SJCRH30 (cell line): ENCODE measurements at regions not wholly inside any gene's neighbourhood (a gene's known extent, or its start where the extent isn't known, plus 50 kb on each side); places are given as distances from the start of the nearest gene placed in this dataset.

Experiments used
- DNase-seq, 2 experiments: peaks; one replicate each; pipeline ENCODE4 v3.0.0-alpha.2; 2015 to 2020
- H3K27ac ChIP-seq: fragments of 250-450 bp; sonication (Bioruptor Pico); 2 replicates; pipeline ENCODE4 v1.5.1; 2020; ENCODE audit warnings: mild to moderate bottlenecking, moderate library complexity
- H3K27me3 ChIP-seq: fragments of 250-450 bp; sonication (Bioruptor Pico); 2 replicates; pipeline ENCODE4 v1.5.1; 2020; ENCODE audit warnings: mild to moderate bottlenecking, moderate library complexity
- H3K36me3 ChIP-seq: fragments of 250-450 bp; sonication (Bioruptor Pico); 2 replicates; pipeline ENCODE4 v1.5.1; 2020; ENCODE audit warnings: mild to moderate bottlenecking, moderate library complexity
- H3K4me1 ChIP-seq: fragments of 250-450 bp; sonication (Bioruptor Pico); 2 replicates; pipeline ENCODE4 v1.5.1; 2020; ENCODE audit warnings: mild to moderate bottlenecking, moderate library complexity
- H3K4me3 ChIP-seq: fragments of 250-450 bp; sonication (Bioruptor Pico); 2 replicates; pipeline ENCODE4 v1.5.1; 2020; ENCODE audit warnings: mild to moderate bottlenecking, moderate library complexity
- H3K9me3 ChIP-seq: fragments of 250-450 bp; sonication (Bioruptor Pico); replicated peaks from 2 replicates; pipeline ENCODE4 v1.5.1; 2020; ENCODE audit warnings: mild to moderate bottlenecking, moderate library complexity

DNA sequence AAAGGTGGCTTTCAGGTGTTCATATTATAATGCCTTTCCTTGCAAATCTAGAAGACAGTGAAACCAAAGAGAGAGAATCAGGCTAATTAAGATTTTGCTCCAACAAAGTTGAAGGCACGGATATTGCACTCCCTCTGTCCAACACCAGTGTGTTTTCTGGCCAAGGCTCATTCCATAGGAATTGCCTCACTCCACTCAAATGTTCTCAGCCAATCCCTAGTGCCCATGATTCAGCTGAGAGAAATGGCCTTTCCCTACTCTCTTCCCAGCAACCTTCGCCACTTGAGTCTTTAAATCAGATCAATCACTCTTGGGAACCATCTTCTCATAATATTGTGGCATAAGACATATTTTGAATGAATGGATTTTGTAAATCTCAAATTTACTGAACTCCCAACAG, 768.2 kb upstream of the ACVR2A start:
- peaks cover under 1% of the 10 kb centered on the region for H3K4me1 ChIP-seq
- no peaks in the 10 kb centered on the region for H3K9me3 ChIP-seq
- no peak for DNase-seq
- no peaks in the 10 kb centered on the region for H3K27me3 ChIP-seq
- no peaks in the 10 kb centered on the region for H3K36me3 ChIP-seq
- H3K27ac ChIP-seq: no peak overlapping the region
- H3K4me3 ChIP-seq: no peak overlapping the region

DNA sequence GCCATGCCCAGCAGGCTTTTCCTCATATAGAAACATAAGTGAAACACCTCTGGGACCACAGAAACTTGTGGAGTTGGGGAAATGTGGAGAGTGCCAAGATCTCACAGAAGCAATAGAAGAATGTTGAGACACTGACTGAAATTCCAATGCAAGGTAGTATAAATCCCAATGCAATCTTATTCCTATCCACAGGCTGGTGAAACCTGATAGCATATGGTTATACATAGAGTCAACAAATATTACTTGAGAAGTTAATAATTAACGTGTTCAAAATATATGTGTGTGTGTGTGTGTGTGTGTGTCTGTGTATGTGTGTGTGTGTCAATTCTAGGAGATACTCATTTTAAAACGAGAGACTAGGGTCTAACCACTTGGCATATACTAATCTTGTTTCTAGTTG, 776.8 kb upstream of the ACVR2A start:
- Histone ChIP-seq H3K36me3 (no peaks in the 10 kb centered on the region), H3K9me3 (peaks cover 3% of the 10 kb centered on the region; the same call in 1 of the 2 replicates), H3K27ac (no peak overlapping the region), H3K4me3 (no peak overlapping the region), H3K27me3 (no peaks in the 10 kb centered on the region), H3K4me1 (no peaks in the 10 kb centered on the region)
- no peak for DNase-seq

DNA sequence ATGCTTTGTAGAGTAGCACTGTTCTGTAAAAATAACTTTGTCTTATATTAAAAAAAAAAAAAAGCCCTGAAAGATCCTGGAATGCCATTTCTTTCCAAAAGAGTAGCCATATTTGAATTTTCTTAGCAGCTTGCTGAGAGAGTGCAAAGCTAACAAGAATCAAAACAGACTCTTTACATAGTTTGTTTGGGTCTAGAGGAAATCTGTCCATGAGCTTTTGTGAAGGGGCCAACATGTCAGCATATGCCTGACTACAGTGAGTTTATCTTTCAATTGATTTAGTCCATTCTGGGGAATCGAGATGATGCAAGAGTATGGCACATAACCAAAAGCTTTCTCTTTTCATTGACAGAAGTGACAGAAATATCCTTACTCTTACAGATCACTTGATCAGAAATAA, 777.7 kb upstream of the ACVR2A start:
- Histone ChIP-seq H3K36me3 (no peaks in the 10 kb centered on the region), H3K9me3 (peaks cover 3% of the 10 kb centered on the region; the same call in 1 of the 2 replicates), H3K27ac (no peak overlapping the region), H3K4me3 (no peak overlapping the region), H3K27me3 (no peaks in the 10 kb centered on the region), H3K4me1 (no peaks in the 10 kb centered on the region)
- DNase-seq: no peak

DNA sequence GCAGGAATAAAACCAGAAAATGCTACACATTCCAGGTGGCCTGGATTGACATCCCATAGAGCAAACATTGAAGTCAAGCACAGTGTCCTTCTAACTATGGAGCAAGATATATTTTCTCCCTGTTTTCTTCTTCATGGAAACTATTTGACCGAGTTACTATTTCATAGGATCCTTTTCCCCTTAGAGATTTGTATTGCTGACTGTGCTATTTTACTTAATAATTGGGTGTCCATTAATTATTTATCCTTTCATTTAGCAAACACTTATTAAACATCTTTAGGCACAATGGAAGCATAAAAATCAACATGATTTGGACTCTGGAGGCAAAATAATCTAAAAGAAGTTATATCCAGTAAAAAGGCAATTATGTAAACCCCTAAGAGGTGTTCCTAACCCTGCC, 782.8 kb upstream of the ACVR2A start:
- H3K27ac ChIP-seq: no peak overlapping the region
- DNase-seq: no peak
- H3K27me3 ChIP-seq: no peaks in the 10 kb centered on the region
- no peaks in the 10 kb centered on the region; the same call in 1 of the 2 replicates for H3K9me3 ChIP-seq
- H3K4me1 ChIP-seq: no peaks in the 10 kb centered on the region
- no peak overlapping the region for H3K4me3 ChIP-seq
- no peaks in the 10 kb centered on the region for H3K36me3 ChIP-seq

DNA sequence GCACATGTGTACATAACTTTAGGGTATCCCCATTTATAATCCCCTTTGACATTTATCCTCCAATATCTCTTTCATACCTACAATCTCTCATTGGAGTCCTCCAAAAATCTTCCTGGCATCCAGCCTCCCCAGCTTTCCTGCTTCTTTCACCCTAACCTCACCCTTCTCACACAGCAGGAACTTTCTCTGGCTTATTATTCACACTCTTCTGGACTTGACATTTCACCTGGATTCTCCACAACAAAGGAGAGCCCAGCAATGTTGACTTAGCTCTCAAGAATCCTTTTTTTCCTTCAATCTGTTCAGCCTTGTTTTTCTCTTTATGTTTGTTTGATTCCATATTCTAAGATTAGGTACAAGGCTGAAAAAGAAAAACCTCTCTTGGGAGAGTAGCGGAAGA, 783.6 kb upstream of the ACVR2A start:
- Histone ChIP-seq H3K36me3 (no peaks in the 10 kb centered on the region), H3K9me3 (no peaks in the 10 kb centered on the region; the same call in 1 of the 2 replicates), H3K4me1 (no peaks in the 10 kb centered on the region), H3K27me3 (no peaks in the 10 kb centered on the region), H3K27ac (no peak overlapping the region), H3K4me3 (no peak overlapping the region)
- no peak for DNase-seq

DNA sequence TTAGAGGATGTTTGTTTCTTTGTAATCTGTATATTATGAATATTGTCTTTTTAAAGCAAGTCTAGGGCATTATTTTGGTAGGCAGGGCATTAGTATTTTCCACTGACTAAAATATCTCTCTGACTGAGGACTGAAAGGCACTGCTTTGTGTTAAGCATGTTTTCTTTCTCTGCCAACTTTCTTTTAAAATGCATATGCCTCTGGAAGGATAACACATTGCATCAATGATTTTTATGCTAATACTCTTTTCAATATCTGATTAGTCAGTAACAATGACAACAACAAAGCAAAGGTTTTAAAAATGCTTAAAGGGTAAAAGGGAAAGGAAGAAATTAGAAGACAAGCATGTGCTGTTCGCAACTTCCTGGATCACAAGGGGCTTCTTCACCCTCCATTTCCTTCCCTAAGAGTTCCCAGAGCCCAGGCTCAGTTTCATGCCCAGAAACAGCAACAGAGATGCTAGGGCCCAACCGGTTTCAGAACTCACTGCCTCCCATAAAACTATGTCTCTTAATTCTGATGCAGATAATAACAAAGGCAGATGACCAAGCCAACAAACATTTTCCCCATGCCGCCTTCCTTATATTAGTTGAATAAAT, 786.8 kb upstream of the ACVR2A start:
- H3K4me1 ChIP-seq: no peaks in the 10 kb centered on the region
- no peaks in the 10 kb centered on the region for H3K36me3 ChIP-seq
- DNase-seq: no peak
- H3K27me3 ChIP-seq: no peaks in the 10 kb centered on the region
- no peaks in the 10 kb centered on the region for H3K9me3 ChIP-seq
- H3K27ac ChIP-seq: no peak overlapping the region
- H3K4me3 ChIP-seq: no peak overlapping the region

DNA sequence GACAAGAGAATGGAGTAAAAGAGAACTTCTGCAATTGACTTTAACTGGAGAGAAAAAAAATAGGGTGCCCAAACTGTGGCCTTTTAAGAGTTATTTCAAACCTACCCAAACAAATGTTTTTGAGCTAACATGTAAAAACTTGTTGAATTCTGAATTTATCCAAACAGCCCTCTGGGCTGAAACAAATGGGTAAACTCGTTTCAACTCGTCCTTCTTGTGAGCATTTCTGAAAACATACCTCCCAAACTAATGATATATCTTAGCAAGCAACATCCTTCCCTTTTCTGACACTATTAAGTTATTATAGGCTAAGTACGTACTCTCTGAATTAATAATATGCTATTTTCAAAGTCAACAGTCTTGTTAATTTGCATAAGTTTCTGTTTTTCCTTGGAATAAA, 793.0 kb upstream of the ACVR2A start:
- H3K36me3 ChIP-seq: no peaks in the 10 kb centered on the region
- H3K4me3 ChIP-seq: no peak overlapping the region
- no peak overlapping the region for H3K27ac ChIP-seq
- no peaks in the 10 kb centered on the region for H3K27me3 ChIP-seq
- no peaks in the 10 kb centered on the region for H3K9me3 ChIP-seq
- H3K4me1 ChIP-seq: no peaks in the 10 kb centered on the region
- no peak for DNase-seq

DNA sequence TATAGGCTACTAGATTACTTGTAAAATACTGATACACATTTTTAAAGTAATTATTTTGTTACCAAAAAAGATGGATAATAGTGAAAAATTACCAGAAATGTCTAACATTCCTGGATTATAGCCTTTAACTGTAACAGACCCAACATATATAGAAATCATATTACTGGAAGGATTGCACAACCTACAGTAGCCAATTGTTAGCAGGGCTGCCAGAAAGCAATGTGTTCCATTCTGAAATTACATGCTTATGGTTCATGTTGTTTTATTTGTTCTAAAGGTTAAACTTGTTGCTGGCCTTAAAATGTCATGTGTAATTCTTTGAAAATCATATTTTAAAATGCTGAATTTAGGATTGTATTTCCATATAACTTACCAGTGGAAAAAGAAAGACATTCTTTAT, 793.6 kb upstream of the ACVR2A start:
- DNase-seq: no peak
- no peaks in the 10 kb centered on the region for H3K9me3 ChIP-seq
- H3K4me3 ChIP-seq: no peak overlapping the region
- no peaks in the 10 kb centered on the region for H3K4me1 ChIP-seq
- no peaks in the 10 kb centered on the region for H3K27me3 ChIP-seq
- H3K36me3 ChIP-seq: no peaks in the 10 kb centered on the region
- no peak overlapping the region for H3K27ac ChIP-seq

DNA sequence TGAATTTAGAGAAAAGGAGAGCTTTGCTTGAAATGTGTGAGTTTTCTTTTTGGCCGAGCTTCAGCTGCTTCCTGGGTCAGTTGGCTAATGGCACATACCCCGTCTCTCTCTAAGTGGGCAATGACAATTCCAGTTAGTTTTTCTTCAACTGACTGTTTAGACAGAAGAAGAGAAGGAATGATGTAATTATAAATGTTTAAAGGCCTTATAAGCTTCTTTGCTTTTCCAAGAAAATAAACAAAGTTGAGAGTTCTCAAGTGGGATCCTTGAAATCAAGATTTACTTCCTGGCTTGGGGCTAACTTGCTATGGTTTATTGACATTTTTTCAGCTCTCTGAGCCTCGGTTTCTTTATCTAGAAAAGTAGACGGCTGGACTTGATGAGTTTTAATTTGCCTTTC, 794.9 kb upstream of the ACVR2A start:
- Histone ChIP-seq H3K4me1 (no peaks in the 10 kb centered on the region), H3K27me3 (no peaks in the 10 kb centered on the region), H3K36me3 (no peaks in the 10 kb centered on the region), H3K27ac (no peak overlapping the region), H3K4me3 (no peak overlapping the region), H3K9me3 (no peaks in the 10 kb centered on the region)
- DNase-seq: no peak

DNA sequence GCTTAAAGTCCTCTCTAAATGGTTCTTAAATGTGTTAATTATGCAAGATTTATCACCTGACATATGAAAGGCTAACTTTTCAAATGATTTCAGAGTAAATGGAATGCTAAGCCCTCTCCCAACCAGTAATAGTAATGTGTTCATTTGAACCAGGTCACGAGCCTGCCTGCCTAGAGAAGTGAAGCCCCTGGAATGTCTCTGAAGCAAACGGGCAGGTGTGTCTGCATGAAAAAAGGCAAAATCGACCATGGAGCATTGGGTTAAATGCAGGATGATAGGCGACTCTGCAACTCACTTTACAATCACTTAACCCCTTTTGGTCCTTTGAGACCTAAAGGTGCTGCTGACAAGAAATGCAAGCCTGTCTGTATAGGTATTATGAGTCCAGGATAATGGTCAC, 798.4 kb upstream of the ACVR2A start:
- no peak for DNase-seq
- no peak overlapping the region for H3K4me3 ChIP-seq
- H3K4me1 ChIP-seq: peaks cover 11% of the 10 kb centered on the region
- H3K36me3 ChIP-seq: no peaks in the 10 kb centered on the region
- no peak overlapping the region for H3K27ac ChIP-seq
- no peaks in the 10 kb centered on the region for H3K9me3 ChIP-seq
- H3K27me3 ChIP-seq: no peaks in the 10 kb centered on the region

DNA sequence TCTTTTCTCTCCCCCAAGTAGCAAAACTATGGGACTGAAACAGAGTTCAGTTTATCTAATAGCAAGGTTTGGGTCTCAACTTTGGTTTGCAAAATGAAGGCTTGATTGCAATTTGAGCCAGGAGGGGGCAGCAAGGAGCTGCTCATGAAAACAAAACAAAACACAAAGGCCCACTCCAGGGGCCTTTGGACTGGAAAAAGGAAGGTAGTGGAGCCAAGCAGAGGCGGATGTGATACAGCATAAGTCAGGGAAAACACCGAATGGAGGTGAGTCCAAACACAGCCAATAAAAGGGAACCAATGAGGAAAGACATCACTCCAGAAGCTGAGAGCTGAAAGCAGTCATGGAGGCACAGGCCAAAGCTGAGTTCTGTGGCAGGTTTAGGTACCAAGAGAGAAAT, 799.7 kb upstream of the ACVR2A start:
- no peaks in the 10 kb centered on the region for H3K36me3 ChIP-seq
- no peaks in the 10 kb centered on the region for H3K9me3 ChIP-seq
- peak; percentile 43 to 70 for DNase-seq
- H3K27ac ChIP-seq: no peak overlapping the region
- peaks cover 12% of the 10 kb centered on the region for H3K4me1 ChIP-seq
- no peak overlapping the region for H3K4me3 ChIP-seq
- H3K27me3 ChIP-seq: no peaks in the 10 kb centered on the region

DNA sequence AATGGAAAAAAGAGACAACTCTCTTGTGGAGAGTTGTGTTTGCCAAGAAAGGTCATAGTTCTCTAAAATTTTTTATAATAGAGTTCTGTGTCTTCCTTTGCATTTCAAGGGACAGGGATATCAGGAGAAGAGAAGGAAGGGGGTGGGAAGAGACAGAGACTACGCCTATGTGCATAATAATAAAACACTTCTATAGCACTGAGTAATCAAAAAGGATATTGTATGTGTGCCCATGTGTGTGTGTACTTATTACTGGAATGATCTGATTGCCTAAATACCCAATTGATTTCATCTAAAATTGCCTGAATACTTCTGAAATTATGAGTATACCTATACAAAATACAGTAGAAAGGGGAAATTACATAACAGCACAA, 803.7 kb upstream of the ACVR2A start:
- Histone ChIP-seq H3K36me3 (no peaks in the 10 kb centered on the region), H3K27ac (no peak overlapping the region), H3K4me3 (no peak overlapping the region), H3K27me3 (no peaks in the 10 kb centered on the region), H3K4me1 (peaks cover 14% of the 10 kb centered on the region), H3K9me3 (no peaks in the 10 kb centered on the region)
- DNase-seq: no peak

DNA sequence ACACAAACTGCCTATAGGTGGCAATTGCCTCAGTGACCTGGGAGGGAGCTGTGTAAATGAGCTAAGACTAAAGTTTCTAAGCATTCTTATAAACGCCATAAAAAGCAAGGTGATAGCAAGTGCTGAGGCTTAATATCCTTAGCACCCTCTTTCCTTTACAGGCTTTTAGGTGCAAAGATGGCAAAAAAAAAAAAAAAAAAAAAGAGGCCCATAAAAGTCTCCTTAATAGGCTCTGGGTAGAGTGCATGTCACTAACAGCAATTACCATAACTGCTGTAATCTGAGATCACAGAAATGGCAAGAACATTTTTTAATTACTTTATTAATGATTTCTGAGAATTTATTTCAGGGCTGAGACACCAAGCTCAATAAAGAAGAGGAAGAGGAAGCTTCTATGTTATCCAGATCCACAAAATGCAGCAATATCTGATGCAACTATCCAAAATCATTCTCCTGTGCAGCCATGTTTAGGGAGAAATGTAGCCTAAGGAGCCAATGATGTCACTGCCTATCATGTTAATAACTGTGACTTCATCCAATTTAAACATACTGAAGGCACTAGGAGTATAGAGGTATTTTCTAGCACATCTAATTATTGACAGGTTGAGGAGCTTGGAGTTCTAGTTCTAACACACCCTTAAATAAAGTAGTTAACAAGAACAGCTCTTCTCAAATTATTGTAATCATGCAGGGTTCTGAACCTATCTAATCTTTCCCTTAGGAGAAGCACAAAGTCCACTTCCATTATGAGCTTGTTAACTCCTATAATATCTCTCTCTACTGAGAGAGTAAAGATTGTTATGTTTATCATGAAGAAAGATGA, 804.3 kb upstream of the ACVR2A start:
- Histone ChIP-seq H3K27ac (no peak overlapping the region), H3K36me3 (no peaks in the 10 kb centered on the region), H3K9me3 (no peaks in the 10 kb centered on the region), H3K4me1 (peaks cover 14% of the 10 kb centered on the region), H3K27me3 (no peaks in the 10 kb centered on the region), H3K4me3 (no peak overlapping the region)
- peak in 1 of 2 experiments; percentile 13 for DNase-seq

DNA sequence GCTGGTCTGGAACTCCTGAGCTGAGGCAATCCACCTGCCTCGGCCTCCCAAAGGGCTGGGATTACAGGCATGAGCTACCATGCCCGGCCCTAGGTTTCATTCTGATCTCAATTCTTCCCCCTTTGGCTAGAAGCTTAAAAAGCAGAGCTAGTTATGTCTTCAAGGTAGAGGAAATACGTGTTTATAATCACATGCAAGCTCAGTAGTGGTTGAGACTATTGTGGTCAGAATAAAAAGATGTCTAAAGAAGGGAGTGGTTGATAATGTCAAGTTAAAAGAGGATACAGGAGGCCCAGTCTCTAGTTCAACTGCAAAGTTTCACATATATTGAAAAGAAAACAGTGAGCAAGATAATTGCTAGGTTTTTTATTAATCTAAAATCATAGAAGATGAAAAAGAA, 807.8 kb upstream of the ACVR2A start:
- H3K4me1 ChIP-seq: peaks cover 23% of the 10 kb centered on the region
- no peaks in the 10 kb centered on the region for H3K36me3 ChIP-seq
- H3K9me3 ChIP-seq: no peaks in the 10 kb centered on the region
- no peaks in the 10 kb centered on the region for H3K27me3 ChIP-seq
- DNase-seq: no peak
- H3K27ac ChIP-seq: no peak overlapping the region
- H3K4me3 ChIP-seq: no peak overlapping the region

DNA sequence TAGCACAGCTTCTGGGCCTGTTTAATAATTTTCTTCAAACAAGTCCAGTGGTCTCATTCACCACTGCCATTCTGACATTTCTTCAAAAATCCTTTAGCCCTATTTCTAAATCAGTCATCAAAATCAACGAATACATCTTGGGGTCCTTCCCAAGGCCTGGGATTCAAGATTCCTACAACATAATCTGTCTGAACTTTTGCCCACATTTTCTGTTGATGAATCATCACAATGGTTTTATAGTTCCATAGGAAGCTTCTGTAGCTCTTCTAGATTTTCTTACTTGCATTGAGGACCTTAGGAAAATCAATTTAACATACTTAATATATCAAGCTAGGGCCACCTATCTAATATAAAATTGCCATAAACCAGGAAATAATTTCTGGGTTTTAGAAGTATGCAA, 811.8 kb upstream of the ACVR2A start:
- no peak overlapping the region for H3K4me3 ChIP-seq
- peak in 1 of 2 experiments; percentile 36 for DNase-seq
- no peak overlapping the region for H3K27ac ChIP-seq
- H3K36me3 ChIP-seq: no peaks in the 10 kb centered on the region
- H3K4me1 ChIP-seq: peaks cover 27% of the 10 kb centered on the region
- no peaks in the 10 kb centered on the region for H3K27me3 ChIP-seq
- H3K9me3 ChIP-seq: no peaks in the 10 kb centered on the region; the same call in 1 of the 2 replicates

DNA sequence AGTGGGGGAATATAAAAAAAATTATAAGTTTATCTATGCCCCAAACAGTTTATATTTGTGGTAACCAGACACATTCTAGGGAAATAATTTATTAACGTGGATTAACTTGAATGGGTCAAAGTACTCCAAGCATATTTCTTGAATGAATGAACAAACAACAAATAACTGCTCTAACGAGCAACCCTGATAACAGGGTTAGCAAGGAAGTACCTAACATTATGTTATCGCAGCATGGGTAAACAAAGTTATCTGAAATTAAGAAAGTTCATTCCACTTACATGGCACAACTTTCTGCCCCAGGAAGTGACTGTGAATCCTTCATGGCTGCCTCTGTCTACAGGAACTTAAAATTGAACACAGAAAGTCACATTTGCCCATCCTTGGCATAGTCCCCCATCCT, 812.9 kb upstream of the ACVR2A start:
- Histone ChIP-seq H3K27ac (no peak overlapping the region), H3K27me3 (no peaks in the 10 kb centered on the region), H3K4me1 (peaks cover 27% of the 10 kb centered on the region)

More for the DNA sequence above, 812.9 kb upstream of the ACVR2A start:
- H3K36me3 ChIP-seq: no peaks in the 10 kb centered on the region
- no peak overlapping the region for H3K4me3 ChIP-seq
- no peaks in the 10 kb centered on the region; the same call in 1 of the 2 replicates for H3K9me3 ChIP-seq
- no peak for DNase-seq
